ENCODE measurements at regions not wholly inside any gene's neighbourhood (a gene's known extent, or its start where the extent isn't known, plus 50 kb on each side); places are given as distances from the start of the nearest gene placed in this dataset.

DNA sequence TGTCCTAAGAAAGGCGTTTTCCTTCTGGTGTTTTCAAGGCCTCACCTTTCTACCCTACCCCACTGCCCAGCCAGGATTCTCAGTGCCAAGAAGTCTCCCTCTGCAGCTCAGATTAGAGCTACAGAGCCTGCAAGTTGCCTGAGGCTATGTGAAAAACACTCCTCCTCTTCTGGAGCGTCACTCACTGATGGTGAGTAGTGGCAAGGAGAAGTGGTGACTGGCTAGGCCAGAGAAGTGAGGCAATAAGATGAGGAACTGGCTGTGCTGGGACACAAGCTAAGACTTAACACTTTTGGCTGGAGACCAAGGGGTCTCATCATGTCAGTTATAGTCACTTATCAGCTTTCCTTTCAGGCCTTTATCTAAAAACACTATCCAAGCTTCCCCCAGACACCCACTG is 86.7 kb upstream of the PRKAR2B start:
- DNase-seq = peak; percentile 85 to 89 (median 87)

DNA sequence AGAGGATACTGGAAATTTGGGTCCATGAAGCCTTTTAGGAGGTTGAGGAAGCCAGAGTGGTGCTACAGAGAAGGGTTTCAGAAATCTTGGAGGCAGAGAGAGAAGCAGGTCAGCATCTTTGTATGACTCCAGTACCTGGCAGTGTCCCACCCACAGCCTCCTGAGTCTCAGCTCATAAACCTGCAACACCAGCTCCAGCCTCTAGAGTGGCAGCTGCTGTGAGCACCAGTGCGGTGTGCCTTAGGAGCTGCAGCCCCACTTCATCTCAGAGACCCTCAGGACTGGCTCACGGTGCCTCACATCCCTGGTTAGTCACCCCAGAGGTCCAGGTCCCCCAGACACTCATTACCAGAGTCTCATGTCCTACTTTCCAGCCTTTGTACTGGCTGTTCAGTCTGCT is 84.8 kb upstream of the PRKAR2B start:
- DNase-seq = no peak

DNA sequence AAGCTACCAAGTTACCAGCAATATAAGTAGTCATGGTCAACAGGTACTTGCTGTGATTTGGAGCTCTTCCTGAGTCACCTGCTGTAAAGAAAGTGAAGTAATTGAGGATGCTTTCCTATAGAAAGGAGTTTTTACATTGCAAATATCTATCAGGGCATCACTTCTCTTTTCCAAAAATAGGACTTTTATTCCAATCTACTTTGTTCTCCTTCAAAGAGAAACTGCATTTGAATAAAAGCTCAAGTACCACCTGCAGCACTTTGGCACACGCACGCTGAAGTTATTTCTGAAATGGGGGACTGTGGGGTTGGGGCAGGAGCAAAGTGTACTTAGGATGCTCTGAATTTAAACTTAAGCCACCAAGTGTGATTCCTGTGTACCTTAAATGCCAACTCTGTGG is 81.8 kb upstream of the PRKAR2B start:
- no peak for DNase-seq

DNA sequence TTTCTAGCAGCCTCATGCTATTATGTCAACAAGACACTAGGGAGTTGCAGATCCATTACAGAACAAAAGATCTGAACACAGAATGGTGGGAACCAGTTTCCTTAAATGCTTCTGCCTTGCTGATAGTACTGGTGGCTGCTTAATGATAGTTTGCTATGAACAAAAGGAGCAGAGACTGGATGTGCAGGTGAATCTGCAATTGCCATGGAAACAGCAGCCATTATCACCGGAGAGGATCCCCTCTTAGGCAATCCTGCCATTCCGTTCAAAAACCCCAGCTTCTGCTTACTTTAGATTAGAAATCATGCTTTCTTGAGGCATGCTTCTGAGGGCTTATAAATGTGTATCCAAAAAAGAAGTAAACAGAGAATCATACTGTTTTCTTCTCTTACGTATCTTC is 80.0 kb upstream of the PRKAR2B start:
- DNase-seq = no peak

DNA sequence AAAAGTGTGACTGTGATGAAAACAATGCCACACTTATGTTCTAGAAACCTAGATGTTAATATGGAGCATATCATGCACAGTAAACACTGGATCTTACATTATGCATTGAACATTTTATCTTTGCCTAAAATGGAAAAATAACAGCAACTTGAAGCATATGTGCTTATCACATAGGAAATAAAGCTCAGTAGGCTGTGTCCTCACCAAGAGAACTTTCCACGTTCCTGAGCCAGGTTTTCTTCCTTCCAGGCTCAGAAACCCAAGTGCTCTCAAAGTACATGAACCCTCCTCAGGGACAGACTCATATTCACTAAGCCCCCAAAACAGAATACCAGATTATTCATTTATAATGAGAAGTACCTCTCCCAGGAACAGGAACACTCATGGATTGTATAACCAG is 79.4 kb upstream of the PRKAR2B start:
- no peak for DNase-seq

DNA sequence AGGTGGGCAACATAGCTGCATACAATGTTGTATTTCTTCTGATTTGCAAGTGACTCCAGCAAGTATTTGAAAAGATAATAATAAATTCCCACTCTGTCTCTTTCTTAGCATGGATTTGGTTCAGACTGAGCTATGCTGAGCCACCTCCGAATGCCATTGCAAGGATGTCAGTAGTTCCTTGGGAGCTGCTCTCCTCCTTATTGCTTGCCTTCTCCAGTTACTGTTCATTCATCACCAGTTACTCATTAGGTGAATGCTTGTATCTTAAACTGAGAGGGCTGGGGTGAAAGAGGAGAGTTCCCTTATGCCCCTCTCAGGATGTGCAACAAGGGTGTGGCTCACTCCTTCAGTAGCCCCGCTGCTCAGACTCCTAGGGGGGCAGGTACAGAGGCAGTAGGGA is 78.4 kb upstream of the PRKAR2B start:
- no peak for DNase-seq

DNA sequence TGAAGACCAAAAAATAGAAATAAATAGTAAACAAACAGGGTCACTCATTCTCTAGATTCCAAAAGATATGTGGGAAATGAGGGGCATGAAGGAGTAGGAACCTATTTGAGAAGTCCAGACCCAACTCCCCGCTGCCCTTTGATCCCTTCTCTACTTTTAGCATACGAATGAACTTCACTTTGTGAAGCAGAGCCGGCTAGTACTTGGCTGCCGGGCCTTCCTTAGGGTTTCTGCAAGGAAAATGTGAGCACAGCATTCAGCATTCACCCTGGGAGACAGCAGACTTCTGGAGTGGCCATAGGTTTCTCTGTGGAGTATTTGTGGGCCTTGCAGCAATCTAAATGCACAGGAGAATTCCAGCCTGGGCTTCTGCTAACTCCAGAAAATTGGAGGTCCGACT is 76.3 kb upstream of the PRKAR2B start:
- no peak for DNase-seq

DNA sequence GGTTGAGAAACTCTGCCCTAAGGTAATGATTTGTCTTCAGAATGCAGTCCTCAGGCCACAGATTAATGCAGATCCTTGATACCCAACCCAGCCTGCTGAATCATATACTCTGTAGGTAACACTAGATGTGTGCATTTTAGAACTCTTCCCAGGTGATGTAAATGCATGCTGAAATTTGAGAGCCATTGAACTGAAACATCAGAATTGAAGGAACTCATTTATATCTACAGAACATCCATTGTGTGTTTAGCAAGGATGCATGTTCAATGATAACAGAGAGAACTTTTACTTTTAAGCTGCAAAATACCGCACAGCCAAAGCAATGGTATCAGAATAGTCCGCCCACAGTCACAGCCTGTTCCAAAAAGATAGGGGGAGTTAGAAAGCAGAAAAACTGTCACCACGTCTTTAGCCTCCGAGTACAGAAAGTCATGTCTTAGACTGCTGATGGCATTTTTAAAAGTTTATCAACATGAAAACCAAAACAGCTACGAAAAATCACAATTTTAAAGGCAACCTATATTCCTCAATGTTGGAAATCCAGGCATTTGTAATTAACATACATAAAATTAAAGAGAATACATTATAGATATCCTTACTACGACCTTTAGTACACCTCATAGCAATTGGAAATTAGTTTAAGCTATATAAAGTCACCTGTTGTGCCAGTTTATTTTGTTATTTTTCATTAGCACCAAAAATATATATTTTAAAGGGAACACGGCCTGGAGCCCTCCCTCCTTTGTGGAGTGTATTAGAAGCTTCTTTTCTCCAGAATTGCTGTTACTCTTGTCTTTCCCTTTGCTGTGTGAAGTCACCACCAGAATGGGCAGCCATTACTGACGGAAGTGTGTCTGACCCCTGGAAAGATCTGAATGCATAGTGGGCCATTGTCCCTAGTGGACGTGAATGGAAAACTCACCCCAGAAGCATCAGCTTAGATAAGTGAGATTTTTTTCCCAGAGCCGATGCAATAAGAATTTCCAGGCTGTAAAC is 65.8 kb upstream of the PRKAR2B start:
- no peak for DNase-seq

DNA sequence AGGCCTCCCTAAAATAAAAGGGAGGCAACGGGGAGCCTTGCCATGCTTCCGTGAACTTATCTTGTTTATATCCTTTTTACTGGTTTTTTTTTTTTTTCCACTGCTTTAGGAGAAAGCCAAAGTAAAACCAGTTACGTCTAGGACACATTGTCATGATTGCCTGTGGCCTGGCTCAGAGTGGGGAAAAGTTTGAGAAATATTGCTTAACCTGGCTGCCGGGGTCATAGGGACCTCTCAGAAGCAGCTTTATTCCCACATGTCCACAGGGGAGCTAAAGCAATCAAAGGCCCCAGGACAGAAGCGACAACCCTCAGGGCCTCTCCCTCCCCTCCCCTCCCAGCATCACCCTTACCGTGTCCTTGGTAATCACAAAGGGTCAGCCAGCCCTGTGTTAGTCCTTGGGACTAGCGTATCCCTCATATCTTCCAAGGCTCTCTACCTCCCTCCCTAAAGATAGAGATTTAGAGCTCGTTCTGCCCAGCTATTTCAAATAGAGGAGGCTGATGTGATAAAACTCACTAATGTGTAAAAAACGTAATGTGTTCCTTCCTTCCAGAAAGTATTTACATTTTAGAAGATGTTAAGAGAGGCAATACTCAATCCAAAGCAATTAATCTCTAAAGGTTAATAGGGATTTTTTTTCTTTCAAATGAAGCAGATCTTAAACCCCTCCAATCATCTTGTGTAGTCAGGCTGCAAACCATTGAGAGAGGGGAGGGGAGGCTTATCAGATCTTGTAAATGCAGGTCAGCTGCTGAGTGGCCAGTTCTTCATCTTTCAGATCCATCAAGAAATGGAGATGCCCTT is 64.8 kb upstream of the PRKAR2B start:
- no peak for DNase-seq

DNA sequence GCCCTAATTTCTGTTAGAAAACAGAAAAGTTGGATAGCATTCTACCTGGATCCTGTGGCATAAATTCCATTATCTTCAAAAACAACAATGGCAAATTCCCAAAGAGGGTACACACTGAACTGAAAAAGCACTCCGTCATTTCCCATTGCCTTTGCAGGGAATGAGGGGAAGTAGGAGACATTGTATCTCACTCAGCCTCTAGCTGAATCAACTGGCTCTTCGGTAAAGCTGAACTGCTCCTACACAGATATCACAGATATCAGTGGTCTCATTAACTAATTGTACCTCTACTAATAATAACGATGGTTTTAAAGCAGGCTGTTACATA is 64.2 kb upstream of the PRKAR2B start:
- DNase-seq = no peak

DNA sequence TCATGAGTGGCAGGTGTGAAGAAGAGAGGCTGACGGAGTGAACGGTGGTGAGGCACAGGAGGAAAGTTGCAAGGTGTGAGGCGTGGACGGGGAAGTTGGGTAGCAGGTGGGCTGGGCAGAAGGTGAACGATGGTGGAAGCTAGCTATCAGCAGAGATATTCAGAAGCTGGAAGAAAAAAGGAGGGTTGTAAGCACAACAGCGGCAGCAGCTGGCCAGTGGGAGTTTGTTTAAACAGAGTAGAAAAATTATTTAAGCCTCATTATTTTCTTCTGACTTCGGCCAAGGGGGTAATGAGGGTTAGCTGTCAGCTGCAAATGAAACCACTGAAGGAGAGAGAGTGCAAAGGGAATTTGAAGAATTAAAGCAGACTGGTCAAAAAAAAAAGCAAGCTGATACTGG is 62.1 kb upstream of the PRKAR2B start:
- no peak for DNase-seq

DNA sequence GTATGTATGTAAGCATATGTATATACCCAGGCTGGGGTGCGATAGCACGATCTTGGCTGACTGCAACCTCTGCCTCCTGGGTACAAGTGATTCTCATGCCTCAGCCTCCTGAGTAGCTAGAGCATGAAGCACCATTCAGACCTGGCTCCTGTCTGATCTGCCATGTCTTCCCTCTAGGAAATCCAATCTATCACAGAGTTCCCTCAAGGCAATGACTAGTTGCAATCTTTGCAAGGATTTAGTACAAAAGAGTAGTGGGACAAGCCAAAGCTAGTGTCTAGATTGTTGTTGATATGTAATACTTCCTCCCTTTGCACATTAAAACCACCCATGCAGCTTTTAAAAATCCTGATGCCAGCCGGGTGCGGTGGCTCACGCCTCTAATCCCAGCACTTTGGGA is 60.5 kb upstream of the PRKAR2B start:
- no peak for DNase-seq

DNA sequence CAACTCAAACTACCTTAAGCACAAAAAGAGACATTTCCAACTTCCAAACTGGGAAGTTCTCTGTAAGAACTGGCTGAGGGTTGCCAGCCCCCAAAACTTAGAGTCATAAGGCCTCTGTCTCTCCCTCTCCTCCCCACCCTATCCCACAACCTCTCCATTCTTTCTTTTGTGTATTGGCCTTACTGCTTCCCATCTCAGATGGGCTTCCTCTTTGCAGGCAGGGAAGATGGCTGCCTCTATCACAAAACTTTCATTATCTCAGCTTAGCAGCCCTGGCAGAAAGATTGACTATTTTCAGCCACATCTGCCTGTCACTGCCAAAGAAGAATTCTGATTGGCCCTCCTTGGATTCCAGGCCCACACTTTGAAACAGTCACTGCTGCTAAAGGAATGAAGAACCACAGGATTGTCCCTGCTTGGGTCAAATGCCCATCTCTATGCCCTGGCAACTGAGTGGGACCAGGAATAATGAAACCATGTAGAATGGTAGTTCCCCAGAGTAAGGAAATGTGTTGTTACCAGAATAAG is 58.0 kb upstream of the PRKAR2B start:
- no peak for DNase-seq

DNA sequence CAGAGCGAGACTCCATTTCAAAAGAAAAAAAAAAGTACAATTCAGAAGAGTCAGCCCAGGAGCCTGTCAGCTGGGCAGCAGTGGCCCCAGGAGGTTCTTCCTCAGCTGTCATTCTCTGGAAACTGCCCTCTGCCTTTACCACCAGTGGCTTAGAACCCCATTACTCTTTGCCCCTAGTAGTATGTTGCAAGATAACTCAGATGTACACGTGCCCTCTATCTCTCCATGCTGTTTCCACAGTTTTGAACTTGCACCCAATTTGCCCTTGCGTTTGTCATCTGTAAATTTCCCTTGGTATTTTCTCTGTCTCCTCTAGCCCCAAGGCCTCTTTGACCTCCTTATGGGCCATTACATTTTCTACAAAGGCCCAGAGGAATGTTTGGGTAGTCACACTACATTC is 56.7 kb upstream of the PRKAR2B start:
- DNase-seq = no peak

DNA sequence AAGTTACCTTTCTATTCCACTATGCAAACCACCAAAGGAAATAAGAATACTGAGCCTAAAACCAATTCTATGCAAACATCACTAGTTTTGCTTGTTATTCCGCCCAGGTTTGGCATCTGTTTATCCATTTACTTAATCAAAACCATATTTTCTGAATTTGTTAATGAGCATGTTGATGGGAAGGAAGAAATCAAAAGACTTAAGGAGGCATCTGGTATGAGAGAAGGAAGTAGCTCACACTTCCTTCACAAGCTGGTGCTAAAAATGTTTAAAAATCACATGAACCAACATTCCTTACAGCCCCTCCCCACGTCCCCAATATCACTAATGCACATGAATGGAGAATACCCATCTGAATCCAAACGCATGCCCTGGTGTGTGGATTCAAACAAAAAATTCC is 52.0 kb upstream of the PRKAR2B start:
- DNase-seq = no peak

Data from suppressor macrophage treated with lipopolysaccharide for 1 hour (primary cell).